ENCODE measurements at regions not wholly inside any gene's neighbourhood (a gene's known extent, or its start where the extent isn't known, plus 50 kb on each side); places are given as distances from the start of the nearest gene placed in this dataset.

DNA sequence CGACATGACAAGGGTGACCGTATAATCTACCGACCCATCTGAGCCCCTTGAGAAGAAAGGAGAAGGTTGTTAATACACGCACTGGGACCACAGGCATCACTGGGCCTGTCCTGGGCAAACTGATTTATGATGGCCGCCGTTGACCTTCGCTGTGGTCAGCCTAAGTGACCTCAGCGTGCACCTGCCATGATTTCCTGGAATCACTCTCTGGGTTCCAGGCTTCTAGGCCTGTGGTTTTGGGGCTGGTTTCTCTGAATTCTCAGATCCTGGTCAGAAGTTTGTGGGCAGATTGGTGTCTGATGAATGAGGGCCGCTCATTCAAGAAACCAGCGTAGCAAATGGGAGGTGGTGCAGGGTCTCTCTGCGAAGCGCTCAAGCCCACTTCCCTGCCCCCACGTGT, 64.0 kb downstream of the SIK1 start:
- Histone ChIP-seq H3K4me1 (ENCODE audit: insufficient read depth) (no peaks in the 10 kb centered on the region; the same call in 1 of the 2 replicates), H3K4me3 (no peak overlapping the region), H4K20me1 (replicated peaks; ENCODE audit: insufficient read depth) (no peaks in the 10 kb centered on the region), H3K79me2 (replicated peaks; ENCODE audit: insufficient read depth) (no peaks in the 10 kb centered on the region), H3F3A (replicated peaks; ENCODE audit: low read depth) (no peaks in the 10 kb centered on the region; the same call in 1 of the 2 replicates), H2AFZ (no peak overlapping the region), H3K27ac (ENCODE audit: low read depth) (no peak overlapping the region), H3K36me3 (ENCODE audit: insufficient read depth) (no peaks in the 10 kb centered on the region), H3K9me2 (ENCODE audit: insufficient read depth) (no peaks in the 10 kb centered on the region), H3K4me2 (no peak overlapping the region), H3K27me3 (ENCODE audit: insufficient read depth) (no peaks in the 10 kb centered on the region)
- ATAC-seq (no peak), DNase-seq (ENCODE audit: low spot score) (no peak)
- TF ChIP-seq EZH2 (IDR thresholded peaks at IDR 0.05; ENCODE audit: low read depth, unreplicated experiment) (no peak), ZNF114 (CRISPR knock-in tag; IDR thresholded peaks at IDR 0.05) (no peak), POLR2AphosphoS5 (IDR thresholded peaks at IDR 0.05; ENCODE audit: low read depth) (no peak), ZNF331 (CRISPR knock-in tag; IDR thresholded peaks at IDR 0.05; ENCODE audit: low read depth) (no peak), NANOG (IDR thresholded peaks at IDR 0.05; ENCODE audit: borderline replicate concordance) (no peak), CREB1 (CRISPR knock-in tag; IDR thresholded peaks at IDR 0.05; ENCODE audit: low read depth) (no peak), JUNB (IDR thresholded peaks at IDR 0.05; ENCODE audit: unreplicated experiment) (no peak), EZH2phosphoT487 (IDR thresholded peaks at IDR 0.05; ENCODE audit: unreplicated experiment) (no peak)
- TF ChIP-seq, protein P1, sequence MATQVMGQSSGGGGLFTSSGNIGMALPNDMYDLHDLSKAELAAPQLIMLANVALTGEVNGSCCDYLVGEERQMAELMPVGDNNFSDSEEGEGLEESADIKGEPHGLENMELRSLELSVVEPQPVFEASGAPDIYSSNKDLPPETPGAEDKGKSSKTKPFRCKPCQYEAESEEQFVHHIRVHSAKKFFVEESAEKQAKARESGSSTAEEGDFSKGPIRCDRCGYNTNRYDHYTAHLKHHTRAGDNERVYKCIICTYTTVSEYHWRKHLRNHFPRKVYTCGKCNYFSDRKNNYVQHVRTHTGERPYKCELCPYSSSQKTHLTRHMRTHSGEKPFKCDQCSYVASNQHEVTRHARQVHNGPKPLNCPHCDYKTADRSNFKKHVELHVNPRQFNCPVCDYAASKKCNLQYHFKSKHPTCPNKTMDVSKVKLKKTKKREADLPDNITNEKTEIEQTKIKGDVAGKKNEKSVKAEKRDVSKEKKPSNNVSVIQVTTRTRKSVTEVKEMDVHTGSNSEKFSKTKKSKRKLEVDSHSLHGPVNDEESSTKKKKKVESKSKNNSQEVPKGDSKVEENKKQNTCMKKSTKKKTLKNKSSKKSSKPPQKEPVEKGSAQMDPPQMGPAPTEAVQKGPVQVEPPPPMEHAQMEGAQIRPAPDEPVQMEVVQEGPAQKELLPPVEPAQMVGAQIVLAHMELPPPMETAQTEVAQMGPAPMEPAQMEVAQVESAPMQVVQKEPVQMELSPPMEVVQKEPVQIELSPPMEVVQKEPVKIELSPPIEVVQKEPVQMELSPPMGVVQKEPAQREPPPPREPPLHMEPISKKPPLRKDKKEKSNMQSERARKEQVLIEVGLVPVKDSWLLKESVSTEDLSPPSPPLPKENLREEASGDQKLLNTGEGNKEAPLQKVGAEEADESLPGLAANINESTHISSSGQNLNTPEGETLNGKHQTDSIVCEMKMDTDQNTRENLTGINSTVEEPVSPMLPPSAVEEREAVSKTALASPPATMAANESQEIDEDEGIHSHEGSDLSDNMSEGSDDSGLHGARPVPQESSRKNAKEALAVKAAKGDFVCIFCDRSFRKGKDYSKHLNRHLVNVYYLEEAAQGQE (IDR thresholded peaks at IDR 0.05; ENCODE audit: unreplicated experiment), result no peak
- TF ChIP-seq, protein P2, sequence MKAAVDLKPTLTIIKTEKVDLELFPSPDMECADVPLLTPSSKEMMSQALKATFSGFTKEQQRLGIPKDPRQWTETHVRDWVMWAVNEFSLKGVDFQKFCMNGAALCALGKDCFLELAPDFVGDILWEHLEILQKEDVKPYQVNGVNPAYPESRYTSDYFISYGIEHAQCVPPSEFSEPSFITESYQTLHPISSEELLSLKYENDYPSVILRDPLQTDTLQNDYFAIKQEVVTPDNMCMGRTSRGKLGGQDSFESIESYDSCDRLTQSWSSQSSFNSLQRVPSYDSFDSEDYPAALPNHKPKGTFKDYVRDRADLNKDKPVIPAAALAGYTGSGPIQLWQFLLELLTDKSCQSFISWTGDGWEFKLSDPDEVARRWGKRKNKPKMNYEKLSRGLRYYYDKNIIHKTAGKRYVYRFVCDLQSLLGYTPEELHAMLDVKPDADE (IDR thresholded peaks at IDR 0.05), result no peak
- TF ChIP-seq, protein P3, sequence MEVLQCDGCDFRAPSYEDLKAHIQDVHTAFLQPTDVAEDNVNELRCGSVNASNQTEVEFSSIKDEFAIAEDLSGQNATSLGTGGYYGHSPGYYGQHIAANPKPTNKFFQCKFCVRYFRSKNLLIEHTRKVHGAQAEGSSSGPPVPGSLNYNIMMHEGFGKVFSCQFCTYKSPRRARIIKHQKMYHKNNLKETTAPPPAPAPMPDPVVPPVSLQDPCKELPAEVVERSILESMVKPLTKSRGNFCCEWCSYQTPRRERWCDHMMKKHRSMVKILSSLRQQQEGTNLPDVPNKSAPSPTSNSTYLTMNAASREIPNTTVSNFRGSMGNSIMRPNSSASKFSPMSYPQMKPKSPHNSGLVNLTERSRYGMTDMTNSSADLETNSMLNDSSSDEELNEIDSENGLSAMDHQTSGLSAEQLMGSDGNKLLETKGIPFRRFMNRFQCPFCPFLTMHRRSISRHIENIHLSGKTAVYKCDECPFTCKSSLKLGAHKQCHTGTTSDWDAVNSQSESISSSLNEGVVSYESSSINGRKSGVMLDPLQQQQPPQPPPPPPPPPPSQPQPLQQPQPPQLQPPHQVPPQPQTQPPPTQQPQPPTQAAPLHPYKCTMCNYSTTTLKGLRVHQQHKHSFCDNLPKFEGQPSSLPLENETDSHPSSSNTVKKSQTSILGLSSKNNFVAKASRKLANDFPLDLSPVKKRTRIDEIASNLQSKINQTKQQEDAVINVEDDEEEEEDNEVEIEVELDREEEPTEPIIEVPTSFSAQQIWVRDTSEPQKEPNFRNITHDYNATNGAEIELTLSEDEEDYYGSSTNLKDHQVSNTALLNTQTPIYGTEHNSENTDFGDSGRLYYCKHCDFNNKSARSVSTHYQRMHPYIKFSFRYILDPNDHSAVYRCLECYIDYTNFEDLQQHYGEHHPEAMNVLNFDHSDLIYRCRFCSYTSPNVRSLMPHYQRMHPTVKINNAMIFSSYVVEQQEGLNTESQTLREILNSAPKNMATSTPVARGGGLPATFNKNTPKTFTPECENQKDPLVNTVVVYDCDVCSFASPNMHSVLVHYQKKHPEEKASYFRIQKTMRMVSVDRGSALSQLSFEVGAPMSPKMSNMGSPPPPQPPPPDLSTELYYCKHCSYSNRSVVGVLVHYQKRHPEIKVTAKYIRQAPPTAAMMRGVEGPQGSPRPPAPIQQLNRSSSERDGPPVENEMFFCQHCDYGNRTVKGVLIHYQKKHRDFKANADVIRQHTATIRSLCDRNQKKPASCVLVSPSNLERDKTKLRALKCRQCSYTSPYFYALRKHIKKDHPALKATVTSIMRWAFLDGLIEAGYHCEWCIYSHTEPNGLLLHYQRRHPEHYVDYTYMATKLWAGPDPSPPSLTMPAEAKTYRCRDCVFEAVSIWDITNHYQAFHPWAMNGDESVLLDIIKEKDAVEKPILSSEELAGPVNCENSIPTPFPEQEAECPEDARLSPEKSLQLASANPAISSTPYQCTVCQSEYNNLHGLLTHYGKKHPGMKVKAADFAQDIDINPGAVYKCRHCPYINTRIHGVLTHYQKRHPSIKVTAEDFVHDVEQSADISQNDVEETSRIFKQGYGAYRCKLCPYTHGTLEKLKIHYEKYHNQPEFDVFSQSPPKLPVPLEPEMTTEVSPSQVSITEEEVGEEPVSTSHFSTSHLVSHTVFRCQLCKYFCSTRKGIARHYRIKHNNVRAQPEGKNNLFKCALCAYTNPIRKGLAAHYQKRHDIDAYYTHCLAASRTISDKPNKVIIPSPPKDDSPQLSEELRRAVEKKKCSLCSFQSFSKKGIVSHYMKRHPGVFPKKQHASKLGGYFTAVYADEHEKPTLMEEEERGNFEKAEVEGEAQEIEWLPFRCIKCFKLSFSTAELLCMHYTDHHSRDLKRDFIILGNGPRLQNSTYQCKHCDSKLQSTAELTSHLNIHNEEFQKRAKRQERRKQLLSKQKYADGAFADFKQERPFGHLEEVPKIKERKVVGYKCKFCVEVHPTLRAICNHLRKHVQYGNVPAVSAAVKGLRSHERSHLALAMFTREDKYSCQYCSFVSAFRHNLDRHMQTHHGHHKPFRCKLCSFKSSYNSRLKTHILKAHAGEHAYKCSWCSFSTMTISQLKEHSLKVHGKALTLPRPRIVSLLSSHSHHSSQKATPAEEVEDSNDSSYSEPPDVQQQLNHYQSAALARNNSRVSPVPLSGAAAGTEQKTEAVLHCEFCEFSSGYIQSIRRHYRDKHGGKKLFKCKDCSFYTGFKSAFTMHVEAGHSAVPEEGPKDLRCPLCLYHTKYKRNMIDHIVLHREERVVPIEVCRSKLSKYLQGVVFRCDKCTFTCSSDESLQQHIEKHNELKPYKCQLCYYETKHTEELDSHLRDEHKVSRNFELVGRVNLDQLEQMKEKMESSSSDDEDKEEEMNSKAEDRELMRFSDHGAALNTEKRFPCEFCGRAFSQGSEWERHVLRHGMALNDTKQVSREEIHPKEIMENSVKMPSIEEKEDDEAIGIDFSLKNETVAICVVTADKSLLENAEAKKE (CRISPR knock-in tag; IDR thresholded peaks at IDR 0.05), result no peak
- TF ChIP-seq, protein P4, sequence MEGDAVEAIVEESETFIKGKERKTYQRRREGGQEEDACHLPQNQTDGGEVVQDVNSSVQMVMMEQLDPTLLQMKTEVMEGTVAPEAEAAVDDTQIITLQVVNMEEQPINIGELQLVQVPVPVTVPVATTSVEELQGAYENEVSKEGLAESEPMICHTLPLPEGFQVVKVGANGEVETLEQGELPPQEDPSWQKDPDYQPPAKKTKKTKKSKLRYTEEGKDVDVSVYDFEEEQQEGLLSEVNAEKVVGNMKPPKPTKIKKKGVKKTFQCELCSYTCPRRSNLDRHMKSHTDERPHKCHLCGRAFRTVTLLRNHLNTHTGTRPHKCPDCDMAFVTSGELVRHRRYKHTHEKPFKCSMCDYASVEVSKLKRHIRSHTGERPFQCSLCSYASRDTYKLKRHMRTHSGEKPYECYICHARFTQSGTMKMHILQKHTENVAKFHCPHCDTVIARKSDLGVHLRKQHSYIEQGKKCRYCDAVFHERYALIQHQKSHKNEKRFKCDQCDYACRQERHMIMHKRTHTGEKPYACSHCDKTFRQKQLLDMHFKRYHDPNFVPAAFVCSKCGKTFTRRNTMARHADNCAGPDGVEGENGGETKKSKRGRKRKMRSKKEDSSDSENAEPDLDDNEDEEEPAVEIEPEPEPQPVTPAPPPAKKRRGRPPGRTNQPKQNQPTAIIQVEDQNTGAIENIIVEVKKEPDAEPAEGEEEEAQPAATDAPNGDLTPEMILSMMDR (conservative IDR thresholded peaks at IDR 0.05; ENCODE audit: low read depth in 2 of 2), result no peak
- no peak overlapping the region for H3K27ac Mint-ChIP-seq
- peaks cover 26% of the 10 kb centered on the region for H3K4me1 Mint-ChIP-seq
- no peaks in the 10 kb centered on the region for H3K9me3 Mint-ChIP-seq
- no peak overlapping the region for H3K4me3 Mint-ChIP-seq
- no peaks in the 10 kb centered on the region for H3K36me3 Mint-ChIP-seq (ENCODE audit: low read depth)
- peaks cover 15% of the 10 kb centered on the region for H3K27me3 Mint-ChIP-seq (ENCODE audit: insufficient read depth, low read depth, poor library complexity)

All from GM23338 (cell line).